WTC11 (cell line): ENCODE measurements at regions not wholly inside any gene's neighbourhood (a gene's known extent, or its start where the extent isn't known, plus 50 kb on each side); places are given as distances from the start of the nearest gene placed in this dataset.

Experiments used
- ETV6 ChIP-seq: sonication (generic); formaldehyde crosslinking; IDR thresholded peaks from 2 replicates; pipeline ENCODE4 v1.8.1; 2022; ENCODE audit warnings: mild to moderate bottlenecking, missing genetic modification reagents
- FOXK1 ChIP-seq: sonication (generic); formaldehyde crosslinking; IDR thresholded peaks from 2 replicates; pipeline ENCODE4 v1.8.0; 2022; ENCODE audit warnings: mild to moderate bottlenecking, moderate library complexity, missing genetic modification reagents
- FOXP1 ChIP-seq: sonication (generic); formaldehyde crosslinking; IDR thresholded peaks from 2 replicates; pipeline ENCODE4 v1.8.0; 2022; ENCODE audit warnings: missing genetic modification reagents, mild to moderate bottlenecking, moderate library complexity, borderline replicate concordance
- GTF2I ChIP-seq: fragments of 250-450 bp; sonication (Bioruptor Pico); conservative IDR thresholded peaks from 2 replicates; pipeline ENCODE4 v1.4.0; 2021; ENCODE audit warnings: mild to moderate bottlenecking
- NFYB ChIP-seq: sonication (generic); formaldehyde crosslinking; conservative IDR thresholded peaks from 2 replicates; pipeline ENCODE4 v1.8.0; 2022; ENCODE audit warnings: low read depth, missing genetic modification reagents
- SP1 ChIP-seq: sonication (generic); formaldehyde crosslinking; conservative IDR thresholded peaks from 2 replicates; pipeline ENCODE4 v1.8.1; 2022; ENCODE audit warnings: missing genetic modification reagents
- TF ChIP-seq, protein P1 (sequence below): fragments of 200-600 bp; IDR thresholded peaks from 2 replicates; pipeline ENCODE4 v1.8.0; 2022; ENCODE audit warnings: antibody characterized with exemption
- TF ChIP-seq, protein P2 (sequence below): sonication (generic); formaldehyde crosslinking; IDR thresholded peaks from 2 replicates; pipeline ENCODE4 v1.8.1; 2022; ENCODE audit warnings: missing genetic modification reagents, borderline replicate concordance
- TF ChIP-seq, protein P3 (sequence below): sonication (generic); formaldehyde crosslinking; IDR thresholded peaks from 2 replicates; pipeline ENCODE4 v1.8.0; 2022; ENCODE audit warnings: mild to moderate bottlenecking, missing genetic modification reagents
- TF ChIP-seq, protein P4 (sequence below): sonication (generic); formaldehyde crosslinking; IDR thresholded peaks from 2 replicates; pipeline ENCODE4 v1.8.1; 2023; ENCODE audit warnings: mild to moderate bottlenecking, missing genetic modification reagents

DNA sequence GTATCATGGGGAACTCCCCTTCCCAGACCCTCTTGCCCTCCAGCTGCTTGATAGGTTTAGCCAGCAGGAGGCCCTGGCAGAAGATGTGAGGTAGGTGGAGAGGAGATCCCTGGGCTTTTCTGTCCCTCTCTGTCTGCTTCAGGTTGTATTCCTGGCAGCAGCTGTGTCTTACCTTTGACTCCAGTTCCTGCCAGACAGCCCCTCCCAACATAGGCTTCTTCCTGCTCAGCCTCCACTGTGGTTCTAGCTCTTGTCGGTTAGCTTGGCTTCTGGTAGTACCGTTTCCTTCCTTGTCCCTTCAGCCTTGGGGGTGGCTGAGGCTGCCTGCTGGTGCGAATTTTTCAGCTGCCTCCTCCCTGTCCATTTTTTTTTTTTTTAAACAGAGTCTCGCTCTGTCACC lies 215.7 kb upstream of the CRY1 start:
- TF ChIP-seq, protein P1, sequence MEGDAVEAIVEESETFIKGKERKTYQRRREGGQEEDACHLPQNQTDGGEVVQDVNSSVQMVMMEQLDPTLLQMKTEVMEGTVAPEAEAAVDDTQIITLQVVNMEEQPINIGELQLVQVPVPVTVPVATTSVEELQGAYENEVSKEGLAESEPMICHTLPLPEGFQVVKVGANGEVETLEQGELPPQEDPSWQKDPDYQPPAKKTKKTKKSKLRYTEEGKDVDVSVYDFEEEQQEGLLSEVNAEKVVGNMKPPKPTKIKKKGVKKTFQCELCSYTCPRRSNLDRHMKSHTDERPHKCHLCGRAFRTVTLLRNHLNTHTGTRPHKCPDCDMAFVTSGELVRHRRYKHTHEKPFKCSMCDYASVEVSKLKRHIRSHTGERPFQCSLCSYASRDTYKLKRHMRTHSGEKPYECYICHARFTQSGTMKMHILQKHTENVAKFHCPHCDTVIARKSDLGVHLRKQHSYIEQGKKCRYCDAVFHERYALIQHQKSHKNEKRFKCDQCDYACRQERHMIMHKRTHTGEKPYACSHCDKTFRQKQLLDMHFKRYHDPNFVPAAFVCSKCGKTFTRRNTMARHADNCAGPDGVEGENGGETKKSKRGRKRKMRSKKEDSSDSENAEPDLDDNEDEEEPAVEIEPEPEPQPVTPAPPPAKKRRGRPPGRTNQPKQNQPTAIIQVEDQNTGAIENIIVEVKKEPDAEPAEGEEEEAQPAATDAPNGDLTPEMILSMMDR, result no peak
- TF ChIP-seq, protein P2, sequence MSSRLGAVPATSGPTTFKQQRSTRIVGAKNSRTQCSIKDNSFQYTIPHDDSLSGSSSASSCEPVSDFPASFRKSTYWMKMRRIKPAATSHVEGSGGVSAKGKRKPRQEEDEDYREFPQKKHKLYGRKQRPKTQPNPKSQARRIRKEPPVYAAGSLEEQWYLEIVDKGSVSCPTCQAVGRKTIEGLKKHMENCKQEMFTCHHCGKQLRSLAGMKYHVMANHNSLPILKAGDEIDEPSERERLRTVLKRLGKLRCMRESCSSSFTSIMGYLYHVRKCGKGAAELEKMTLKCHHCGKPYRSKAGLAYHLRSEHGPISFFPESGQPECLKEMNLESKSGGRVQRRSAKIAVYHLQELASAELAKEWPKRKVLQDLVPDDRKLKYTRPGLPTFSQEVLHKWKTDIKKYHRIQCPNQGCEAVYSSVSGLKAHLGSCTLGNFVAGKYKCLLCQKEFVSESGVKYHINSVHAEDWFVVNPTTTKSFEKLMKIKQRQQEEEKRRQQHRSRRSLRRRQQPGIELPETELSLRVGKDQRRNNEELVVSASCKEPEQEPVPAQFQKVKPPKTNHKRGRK, result no peak
- TF ChIP-seq, protein P3, sequence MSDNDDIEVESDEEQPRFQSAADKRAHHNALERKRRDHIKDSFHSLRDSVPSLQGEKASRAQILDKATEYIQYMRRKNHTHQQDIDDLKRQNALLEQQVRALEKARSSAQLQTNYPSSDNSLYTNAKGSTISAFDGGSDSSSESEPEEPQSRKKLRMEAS, result no peak
- no peak for TF ChIP-seq ETV6 (CRISPR knock-in tag)
- TF ChIP-seq FOXP1 (CRISPR knock-in tag), result no peak
- no peak for TF ChIP-seq NFYB (CRISPR knock-in tag)
- no peak for TF ChIP-seq GTF2I (CRISPR knock-in tag)
- TF ChIP-seq FOXK1 (CRISPR knock-in tag), result no peak
- TF ChIP-seq SP1 (CRISPR knock-in tag), result no peak
- TF ChIP-seq, protein P4, sequence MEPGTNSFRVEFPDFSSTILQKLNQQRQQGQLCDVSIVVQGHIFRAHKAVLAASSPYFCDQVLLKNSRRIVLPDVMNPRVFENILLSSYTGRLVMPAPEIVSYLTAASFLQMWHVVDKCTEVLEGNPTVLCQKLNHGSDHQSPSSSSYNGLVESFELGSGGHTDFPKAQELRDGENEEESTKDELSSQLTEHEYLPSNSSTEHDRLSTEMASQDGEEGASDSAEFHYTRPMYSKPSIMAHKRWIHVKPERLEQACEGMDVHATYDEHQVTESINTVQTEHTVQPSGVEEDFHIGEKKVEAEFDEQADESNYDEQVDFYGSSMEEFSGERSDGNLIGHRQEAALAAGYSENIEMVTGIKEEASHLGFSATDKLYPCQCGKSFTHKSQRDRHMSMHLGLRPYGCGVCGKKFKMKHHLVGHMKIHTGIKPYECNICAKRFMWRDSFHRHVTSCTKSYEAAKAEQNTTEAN (CRISPR knock-in tag), result no peak
